D721Med (cell line): ENCODE measurements at regions not wholly inside any gene's neighbourhood (a gene's known extent, or its start where the extent isn't known, plus 50 kb on each side); places are given as distances from the start of the nearest gene placed in this dataset.

Source experiments
- DNase-seq: peaks from one replicate; pipeline ENCODE4 v3.0.0; 2011; ENCODE audit warnings: low spot score; ENCODE audit not compliant: insufficient read length
- FAIRE-seq: peaks from 2 replicates; lab custom pipeline; 2011; peaks lifted over from hg19 to GRCh38; lab: Jason Lieb, UNC
- TF ChIP-seq, protein P1 (sequence below): IDR thresholded peaks from 2 replicates; pipeline ENCODE4 v1.5.1; 2012; ENCODE audit warnings: mild to moderate bottlenecking, control low read depth; ENCODE audit not compliant: insufficient read depth; ENCODE audit errors: missing control alignments

DNA sequence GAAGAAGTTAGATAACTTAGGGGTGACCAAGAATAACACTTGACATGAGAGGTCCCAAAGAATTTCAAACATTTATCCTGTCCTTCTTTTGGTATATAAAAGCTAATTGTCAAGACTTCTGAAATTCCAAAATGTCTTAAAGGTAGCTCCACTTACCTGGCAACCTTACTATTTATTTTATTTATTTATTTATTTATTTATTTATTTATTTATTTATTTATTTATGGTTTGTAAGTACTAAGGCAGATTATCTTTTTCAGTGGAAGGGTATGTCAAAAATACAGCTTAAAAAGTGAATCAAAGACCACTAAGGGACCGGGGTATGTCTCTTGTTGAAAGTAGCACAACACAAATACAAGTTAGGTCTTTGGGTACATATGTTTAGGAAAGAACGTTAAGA, 620.8 kb upstream of the B3GALT2 start:
- FAIRE-seq (no peak), DNase-seq (no peak)
- TF ChIP-seq, protein P1, sequence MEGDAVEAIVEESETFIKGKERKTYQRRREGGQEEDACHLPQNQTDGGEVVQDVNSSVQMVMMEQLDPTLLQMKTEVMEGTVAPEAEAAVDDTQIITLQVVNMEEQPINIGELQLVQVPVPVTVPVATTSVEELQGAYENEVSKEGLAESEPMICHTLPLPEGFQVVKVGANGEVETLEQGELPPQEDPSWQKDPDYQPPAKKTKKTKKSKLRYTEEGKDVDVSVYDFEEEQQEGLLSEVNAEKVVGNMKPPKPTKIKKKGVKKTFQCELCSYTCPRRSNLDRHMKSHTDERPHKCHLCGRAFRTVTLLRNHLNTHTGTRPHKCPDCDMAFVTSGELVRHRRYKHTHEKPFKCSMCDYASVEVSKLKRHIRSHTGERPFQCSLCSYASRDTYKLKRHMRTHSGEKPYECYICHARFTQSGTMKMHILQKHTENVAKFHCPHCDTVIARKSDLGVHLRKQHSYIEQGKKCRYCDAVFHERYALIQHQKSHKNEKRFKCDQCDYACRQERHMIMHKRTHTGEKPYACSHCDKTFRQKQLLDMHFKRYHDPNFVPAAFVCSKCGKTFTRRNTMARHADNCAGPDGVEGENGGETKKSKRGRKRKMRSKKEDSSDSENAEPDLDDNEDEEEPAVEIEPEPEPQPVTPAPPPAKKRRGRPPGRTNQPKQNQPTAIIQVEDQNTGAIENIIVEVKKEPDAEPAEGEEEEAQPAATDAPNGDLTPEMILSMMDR = no peak

DNA sequence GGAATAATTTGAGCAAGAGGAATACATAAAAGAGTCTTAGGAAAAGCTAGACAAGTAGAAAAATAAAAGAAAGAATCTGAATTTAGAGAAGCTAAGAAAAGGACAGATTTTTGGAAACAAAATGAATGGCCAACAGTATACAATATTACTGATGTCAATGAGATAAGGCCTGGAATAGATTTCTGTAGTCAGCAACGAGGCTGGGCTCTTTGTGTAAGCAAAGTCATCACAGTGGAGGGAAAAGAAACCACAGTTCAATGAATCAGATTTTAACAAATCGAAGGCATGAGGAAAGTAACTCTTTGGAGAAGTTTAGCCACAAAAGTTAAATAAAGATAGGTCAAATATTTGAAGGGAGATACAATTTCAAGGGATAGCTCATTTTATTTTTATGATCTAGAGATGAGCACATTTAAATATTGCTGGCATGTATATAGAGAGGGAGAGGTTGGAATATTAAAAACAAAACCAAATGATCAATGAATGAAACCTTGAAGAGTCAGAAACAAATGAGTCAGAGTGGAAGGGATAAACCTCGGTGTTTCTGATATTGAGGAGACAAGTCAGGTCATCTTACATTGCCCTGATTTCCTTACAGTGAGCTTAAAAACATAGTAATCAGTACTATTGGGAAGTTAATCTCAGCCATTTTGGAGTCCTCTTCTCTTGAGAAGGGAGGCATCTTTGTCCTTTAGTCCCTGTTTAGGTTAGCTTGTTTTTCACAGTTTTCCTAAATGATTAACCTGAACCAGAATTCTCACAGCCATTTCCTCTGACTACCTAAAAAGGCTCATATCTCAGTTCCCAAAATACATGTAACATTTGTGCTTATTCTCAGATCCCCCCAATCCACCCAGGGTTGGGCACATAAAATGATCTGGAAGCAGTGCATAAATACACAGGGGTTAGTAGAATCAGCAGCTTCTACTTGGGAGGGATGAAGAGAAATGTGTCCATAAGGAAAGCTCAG, 620.0 kb upstream of the B3GALT2 start:
- peak; percentile 11 for FAIRE-seq
- TF ChIP-seq, protein P1 = no peak

DNA sequence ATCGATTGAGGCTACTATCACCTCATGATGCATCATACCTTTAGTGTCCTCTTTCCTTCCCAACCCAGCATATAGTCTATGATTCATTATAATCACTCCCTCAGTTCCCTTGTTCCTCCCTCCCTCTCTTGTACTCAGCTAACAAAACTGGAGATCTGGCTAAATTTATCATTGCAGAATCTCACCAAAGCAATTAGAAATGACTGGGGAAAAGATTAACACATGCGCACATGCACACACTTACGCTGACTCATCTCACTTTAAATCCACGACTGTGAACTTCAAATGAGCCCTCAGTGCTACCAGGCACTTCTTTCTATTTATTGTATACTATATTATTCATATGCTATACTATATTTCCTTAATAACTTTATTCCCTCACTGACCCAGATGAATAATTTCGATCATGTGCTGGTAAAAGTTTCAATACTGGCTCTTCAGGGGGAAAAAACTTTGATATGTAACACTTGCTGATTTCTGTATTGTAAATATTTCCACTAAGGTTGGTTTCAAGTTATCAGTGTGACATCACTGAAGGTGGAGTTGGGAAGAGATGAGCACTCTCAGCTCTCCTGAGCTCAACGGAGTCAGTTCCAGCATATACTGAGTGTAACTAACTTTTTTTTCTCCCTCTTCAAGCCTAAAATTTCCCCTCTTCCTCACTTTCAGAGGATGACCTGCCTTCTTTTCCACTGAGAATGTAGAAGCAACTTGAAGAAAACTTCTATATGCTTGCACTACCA, 613.7 kb upstream of the B3GALT2 start:
- TF ChIP-seq, protein P1 = no peak
- DNase-seq (no peak), FAIRE-seq (no peak)

More for the DNA sequence above, 620.0 kb upstream of the B3GALT2 start:
- no peak for DNase-seq

DNA sequence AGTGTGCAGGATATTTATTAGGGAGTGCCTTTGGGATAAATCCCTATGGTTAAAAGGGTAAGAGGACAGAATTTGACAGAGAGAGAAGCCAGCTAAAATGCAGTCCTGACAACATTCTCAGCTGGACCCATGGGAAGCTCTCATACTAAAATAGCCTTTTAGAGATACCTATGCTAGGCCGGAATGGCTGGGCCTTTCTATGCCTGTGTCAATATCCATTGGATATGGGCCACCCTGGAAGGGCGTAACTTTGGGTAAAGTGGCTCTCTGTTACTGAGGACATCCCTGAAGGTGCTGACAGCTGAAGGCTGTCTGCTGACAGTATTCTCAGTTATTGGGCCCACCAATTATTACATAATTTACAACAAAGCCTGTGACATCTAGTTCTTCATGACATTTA, 613.0 kb upstream of the B3GALT2 start:
- FAIRE-seq (no peak), DNase-seq (no peak)
- TF ChIP-seq, protein P1 = no peak

DNA sequence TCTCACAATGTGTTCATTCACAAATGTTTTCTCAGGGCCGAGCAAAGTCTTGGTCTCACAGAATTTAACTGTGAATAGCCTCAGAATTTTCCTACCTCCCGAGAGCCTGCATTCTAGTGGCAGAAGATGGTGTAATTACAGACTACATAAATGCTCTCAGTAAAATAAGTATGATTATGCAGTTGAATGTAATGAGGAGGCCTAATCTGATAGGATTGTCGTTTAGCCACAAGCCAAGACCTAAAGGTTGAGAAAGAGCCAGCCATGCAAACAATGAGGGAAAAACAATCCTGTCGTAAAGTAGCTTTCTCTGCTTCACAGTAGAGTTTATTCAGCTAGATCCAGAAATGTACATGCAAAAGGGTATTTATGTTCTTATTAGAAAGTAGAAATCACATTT, 607.8 kb upstream of the B3GALT2 start:
- no peak for DNase-seq
- TF ChIP-seq, protein P1 = no peak

DNA sequence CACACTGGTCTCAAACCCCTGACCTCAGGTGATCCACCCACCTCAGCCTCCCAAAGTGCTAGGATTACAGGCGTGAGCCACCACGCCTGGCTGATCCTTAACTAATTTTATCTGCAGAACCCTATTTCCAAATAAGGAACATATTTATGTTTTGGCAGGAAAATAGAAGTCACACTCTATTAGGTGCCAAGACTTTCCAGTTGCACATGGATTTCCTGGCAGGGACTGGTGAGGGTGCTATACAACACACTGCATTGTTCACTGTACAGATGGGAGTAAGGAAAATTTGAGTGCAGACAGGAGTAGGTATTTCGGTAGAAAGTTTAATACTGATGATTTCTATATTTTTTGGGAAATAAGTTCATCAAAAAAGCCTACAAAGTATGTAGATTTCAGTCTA, 605.3 kb upstream of the B3GALT2 start:
- FAIRE-seq = no peak
- TF ChIP-seq, protein P1 = no peak
- no peak for DNase-seq

More for the DNA sequence above, 607.8 kb upstream of the B3GALT2 start:
- FAIRE-seq = peak; percentile 95
